22Rv1 (cell line): ENCODE measurements at regions not wholly inside any gene's neighbourhood (a gene's known extent, or its start where the extent isn't known, plus 50 kb on each side); places are given as distances from the start of the nearest gene placed in this dataset.

Experiments
- H3K27ac ChIP-seq: fragments of 450-650 bp; 2 replicates; pipeline ENCODE4 v1.5.1; 2017
- CTCF ChIP-seq: fragments of 450-650 bp; IDR thresholded peaks from 2 replicates; pipeline ENCODE4 v1.5.1; 2017; ENCODE audit warnings: mild to moderate bottlenecking
- ZFX ChIP-seq: fragments of 450-650 bp; IDR thresholded peaks from 2 replicates; pipeline ENCODE4 v1.6.1; 2017; ENCODE audit warnings: antibody characterized with exemption, borderline replicate concordance

- TF ChIP-seq ZFX (no peak), CTCF (no peak)
- H3K27ac ChIP-seq, result no peak overlapping the region
Observed at GRCh38 chr6:169023161-169023874, 230.3 kb downstream of the THBS2 start.

- no peak overlapping the region for H3K27ac ChIP-seq
- no peak for TF ChIP-seq CTCF
- TF ChIP-seq ZFX, result no peak
Observed at GRCh38 chr6:169022079-169022478, 231.6 kb downstream of the THBS2 start.

GRCh38 chr6:169020821-169021220 is 232.8 kb downstream of the THBS2 start:
- no peak overlapping the region for H3K27ac ChIP-seq
- TF ChIP-seq ZFX (no peak), CTCF (no peak)

DNA sequence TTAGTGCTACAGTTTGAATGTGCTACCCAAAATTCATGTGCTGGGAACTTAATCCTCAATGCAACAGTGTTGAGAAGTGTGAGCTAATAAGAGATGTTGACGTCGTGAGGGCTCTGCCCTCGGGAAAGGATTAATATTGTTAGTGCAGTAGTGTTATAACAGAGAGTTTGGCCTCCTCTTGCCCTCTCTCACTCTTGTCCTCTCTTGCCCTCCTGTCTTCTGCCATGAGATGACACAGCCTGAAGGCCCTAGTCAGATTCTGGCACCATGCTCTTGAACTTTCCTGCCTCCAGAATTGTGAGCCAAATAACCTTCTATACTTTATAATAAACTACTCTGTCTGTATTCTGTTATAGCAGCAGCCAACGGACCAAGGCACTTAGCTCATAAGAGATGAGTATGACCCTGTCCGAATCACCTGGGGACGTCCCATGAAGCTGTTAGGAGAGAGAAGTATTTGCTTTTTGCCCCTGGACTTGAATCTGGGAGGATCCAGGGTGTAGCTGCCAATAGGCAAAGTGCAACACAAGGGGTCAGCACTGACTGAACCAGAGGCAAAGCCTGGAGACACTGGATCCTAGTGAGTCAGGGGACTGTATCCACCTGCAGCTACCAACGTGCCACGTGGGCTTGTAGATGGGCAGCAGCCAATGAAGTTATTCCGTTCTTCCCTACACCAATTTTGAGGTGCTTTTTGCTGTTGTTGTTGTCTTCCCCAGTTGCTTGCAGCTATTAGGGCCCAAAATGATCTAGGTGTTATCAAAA is 233.7 kb downstream of the THBS2 start:
- no peak for TF ChIP-seq ZFX
- TF ChIP-seq CTCF, result no peak
- no peak overlapping the region for H3K27ac ChIP-seq

GRCh38 chr6:169019111-169019510 is 234.5 kb downstream of the THBS2 start:
- H3K27ac ChIP-seq, result no peak overlapping the region
- TF ChIP-seq CTCF (no peak), ZFX (no peak)

GRCh38 chr6:169016758-169017157 is 236.9 kb downstream of the THBS2 start:
- TF ChIP-seq CTCF, result no peak
- no peak overlapping the region for H3K27ac ChIP-seq
